Panc1 (cell line): ENCODE measurements at regions not wholly inside any gene's neighbourhood (a gene's known extent, or its start where the extent isn't known, plus 50 kb on each side); places are given as distances from the start of the nearest gene placed in this dataset.

Experiments
- ATAC-seq: fragments of 200-7000 bp; cut with Tn5 transposase; 2 replicates; pipeline ENCODE4 v1.9.1; 2020; ENCODE audit warnings: mild to moderate bottlenecking, moderate library complexity
- BruUV-seq: library from RNA; stranded (reverse); fragments of 400-500 nt; replicated peaks from 2 replicates; lab custom pipeline; 2021; lab: Mats Ljungman, UMichigan
- CTCF ChIA-PET: fragments of 300-600 bp; sonication (Branson Sonifier 250); formaldehyde crosslinking; loops from one replicate; lab custom pipeline; 2022; ENCODE audit warnings: antibody characterized with exemption; lab: Charles Lee
- POLR2A ChIA-PET: fragments of 300-600 bp; sonication (Branson Sonifier 250); formaldehyde crosslinking; loops from one replicate; lab custom pipeline; 2022; ENCODE audit warnings: antibody characterized with exemption; lab: Charles Lee
- DNase-seq: peaks from one replicate; pipeline ENCODE4 v3.0.0-alpha.2; 2010; ENCODE audit warnings: low read depth, low spot score
- H3K27ac ChIP-seq: 2 replicates; pipeline ENCODE4 v1.5.1; 2011; ENCODE audit warnings: mild to moderate bottlenecking, low read length, inconsistent platforms
- H3K27me3 ChIP-seq: fragments of 200-500 bp; sonication (Bioruptor generic); 2 replicates; pipeline ENCODE4 v1.6.0; 2014; ENCODE audit warnings: low read length, inconsistent platforms; ENCODE audit not compliant: control insufficient read depth, insufficient read depth
- H3K36me3 ChIP-seq: fragments of 200-500 bp; sonication (Bioruptor generic); 2 replicates; pipeline ENCODE4 v1.5.1; 2014; ENCODE audit warnings: inconsistent platforms, mild to moderate bottlenecking, low read length, moderate library complexity; ENCODE audit not compliant: control insufficient read depth, insufficient read depth
- H3K4me1 ChIP-seq: 2 replicates; pipeline ENCODE4 v1.5.1; 2011; ENCODE audit warnings: inconsistent platforms, mild to moderate bottlenecking, low read length, moderate library complexity; ENCODE audit not compliant: control insufficient read depth, insufficient read depth
- H3K4me3 ChIP-seq, 2 experiments: 2 replicates each; pipeline ENCODE4 v1.5.1; 2011 to 2012; ENCODE audit warnings: low read depth in 2 of 2, low read length in 2 of 2, mild to moderate bottlenecking in 2 of 2, inconsistent platforms in 1 of 2, moderate library complexity in 1 of 2
- H3K9me3 ChIP-seq: fragments of 200-500 bp; sonication (Bioruptor generic); 2 replicates; pipeline ENCODE4 v1.5.1; 2014; ENCODE audit warnings: low read depth, mild to moderate bottlenecking, inconsistent platforms, low read length, moderate library complexity; ENCODE audit not compliant: control insufficient read depth, insufficient read depth
- POLR2AphosphoS5 ChIP-seq: IDR thresholded peaks from 2 replicates; pipeline ENCODE4 v1.6.1; 2012; ENCODE audit warnings: mild to moderate bottlenecking, low read depth, low read length, moderate library complexity
- REST ChIP-seq, 2 experiments: IDR thresholded peaks; 2 replicates each; pipeline ENCODE4 v1.6.1; 2011 to 2012; ENCODE audit warnings: low read depth in 2 of 2, control low read depth in 1 of 2, low read length in 1 of 2, mild to moderate bottlenecking in 1 of 2, moderate library complexity in 1 of 2; ENCODE audit not compliant: insufficient read depth in 1 of 2
- SIN3A ChIP-seq: IDR thresholded peaks from 2 replicates; pipeline ENCODE4 v1.6.1; 2012; ENCODE audit warnings: low read depth, mild to moderate bottlenecking, low read length, moderate library complexity, borderline replicate concordance; ENCODE audit not compliant: insufficient read depth
- TCF7L2 ChIP-seq: IDR thresholded peaks from 2 replicates; pipeline ENCODE4 v1.6.1; 2011; ENCODE audit warnings: mild to moderate bottlenecking, low read depth, low read length, inconsistent platforms
- in situ Hi-C: cut with HindIII; loops from 2 replicates; pipeline ENCODE4 v1.10.0; 2016; ENCODE audit warnings: low sequenced_read_pairs, low pct_unique_long_range_greater_than_20kb
- intact Hi-C: fragments of 100-400 bp; cut with micrococcal nuclease; formaldehyde crosslinking; loops from one replicate; pipeline ENCODE4 v1.10.0; 2022; ENCODE audit not compliant: unreplicated experiment
- TF ChIP-seq, protein P1 (sequence below): fragments of 450-650 bp; IDR thresholded peaks from 2 replicates; pipeline ENCODE4 v1.5.1; 2017; ENCODE audit warnings: mild to moderate bottlenecking

GRCh38 chr14:98417001-98417400 lies 855.0 kb downstream of the BCL11B start:
- POLR2A ChIA-PET: no interaction called here

DNA sequence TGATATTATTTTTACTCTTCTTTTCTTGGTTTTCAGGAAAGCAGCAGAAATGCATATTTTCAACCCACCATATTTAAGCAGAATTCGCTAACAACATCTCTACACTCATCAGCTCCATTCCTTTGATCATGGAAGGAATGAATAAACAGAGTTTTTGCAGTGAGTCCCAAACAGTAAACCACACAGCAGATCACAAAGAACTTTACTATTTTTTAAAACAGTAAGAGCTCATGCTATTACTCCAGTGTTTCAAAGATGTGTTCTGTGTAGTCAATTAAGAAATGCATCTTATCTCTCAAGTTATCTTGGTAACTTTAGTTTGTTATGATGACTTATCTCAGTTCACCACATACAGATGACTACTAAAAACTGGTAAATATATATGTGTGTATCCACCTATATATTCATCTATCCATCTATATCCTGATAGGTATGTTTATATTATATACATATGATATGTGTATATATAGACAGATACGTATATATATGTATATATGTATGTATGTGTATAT lies 843.5 kb downstream of the BCL11B start:
- in situ Hi-C loops: no loop called here
- intact Hi-C loops: no loop called here
- DNase-seq (no peak), ATAC-seq (no peak)
- no TSS peak for BruUV-seq
- Histone ChIP-seq H3K4me3 (no peak overlapping the region), H3K36me3 (no peaks in the 10 kb centered on the region), H3K27me3 (no peaks in the 10 kb centered on the region; the same call in 1 of the 2 replicates), H3K27ac (no peak overlapping the region), H3K9me3 (no peaks in the 10 kb centered on the region), H3K4me1 (no peaks in the 10 kb centered on the region)
- no peak for TF ChIP-seq POLR2AphosphoS5
- TF ChIP-seq SIN3A: no peak
- TF ChIP-seq, protein P1, sequence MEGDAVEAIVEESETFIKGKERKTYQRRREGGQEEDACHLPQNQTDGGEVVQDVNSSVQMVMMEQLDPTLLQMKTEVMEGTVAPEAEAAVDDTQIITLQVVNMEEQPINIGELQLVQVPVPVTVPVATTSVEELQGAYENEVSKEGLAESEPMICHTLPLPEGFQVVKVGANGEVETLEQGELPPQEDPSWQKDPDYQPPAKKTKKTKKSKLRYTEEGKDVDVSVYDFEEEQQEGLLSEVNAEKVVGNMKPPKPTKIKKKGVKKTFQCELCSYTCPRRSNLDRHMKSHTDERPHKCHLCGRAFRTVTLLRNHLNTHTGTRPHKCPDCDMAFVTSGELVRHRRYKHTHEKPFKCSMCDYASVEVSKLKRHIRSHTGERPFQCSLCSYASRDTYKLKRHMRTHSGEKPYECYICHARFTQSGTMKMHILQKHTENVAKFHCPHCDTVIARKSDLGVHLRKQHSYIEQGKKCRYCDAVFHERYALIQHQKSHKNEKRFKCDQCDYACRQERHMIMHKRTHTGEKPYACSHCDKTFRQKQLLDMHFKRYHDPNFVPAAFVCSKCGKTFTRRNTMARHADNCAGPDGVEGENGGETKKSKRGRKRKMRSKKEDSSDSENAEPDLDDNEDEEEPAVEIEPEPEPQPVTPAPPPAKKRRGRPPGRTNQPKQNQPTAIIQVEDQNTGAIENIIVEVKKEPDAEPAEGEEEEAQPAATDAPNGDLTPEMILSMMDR: no peak
- TF ChIP-seq TCF7L2: no peak
- no peak for TF ChIP-seq REST (IDR thresholded peaks at IDR 0.05; ENCODE audit: insufficient read depth in 1 of 2, low read depth in 2 of 2, low read length in 1 of 2)
- ChIA-PET CTCF (no interaction called here), POLR2A (no interaction called here)

More at GRCh38 chr14:98417001-98417400, 855.0 kb downstream of the BCL11B start:
- Histone ChIP-seq H3K27ac (no peak overlapping the region), H3K27me3 (no peaks in the 10 kb centered on the region), H3K4me1 (no peaks in the 10 kb centered on the region), H3K4me3 (no peak overlapping the region), H3K36me3 (no peaks in the 10 kb centered on the region), H3K9me3 (no peaks in the 10 kb centered on the region)
- TF ChIP-seq, protein P1: no peak
- TF ChIP-seq POLR2AphosphoS5: no peak
- no peak for TF ChIP-seq SIN3A
- no peak for TF ChIP-seq REST (IDR thresholded peaks at IDR 0.05; ENCODE audit: insufficient read depth in 1 of 2, low read depth in 2 of 2, low read length in 1 of 2)
- TF ChIP-seq TCF7L2: no peak
- ATAC-seq: no peak
- CTCF ChIA-PET: no interaction called here
- no peak for DNase-seq
- no TSS peak for BruUV-seq
- intact Hi-C loops (no loop called here), in situ Hi-C loops (no loop called here)
